Parathyroid adenoma (tissue), 2 donors: ENCODE measurements at regions not wholly inside any gene's neighbourhood (a gene's known extent, or its start where the extent isn't known, plus 50 kb on each side); places are given as distances from the start of the nearest gene placed in this dataset.

Experiments
- H2AFZ ChIP-seq: fragments of 300-600 bp; sonication (generic); one replicate; pipeline ENCODE4 v1.7.0; 2017; ENCODE audit warnings: antibody characterized with exemption, mild to moderate bottlenecking
- H3K27ac ChIP-seq: fragments of 300-600 bp; sonication (generic); one replicate; pipeline ENCODE4 v1.7.0; 2017
- H3K27me3 ChIP-seq: fragments of 300-600 bp; sonication (generic); one replicate; pipeline ENCODE4 v1.7.0; 2017; ENCODE audit warnings: low read length; ENCODE audit not compliant: control insufficient read depth, insufficient read depth
- H3K36me3 ChIP-seq: fragments of 300-600 bp; sonication (generic); one replicate; pipeline ENCODE4 v1.7.0; 2017; ENCODE audit warnings: low read length; ENCODE audit not compliant: control insufficient read depth, insufficient read depth
- H3K4me1 ChIP-seq: fragments of 300-600 bp; sonication (generic); one replicate; pipeline ENCODE4 v1.7.0; 2017; ENCODE audit warnings: control low read depth
- H3K4me2 ChIP-seq: fragments of 300-600 bp; sonication (generic); one replicate; pipeline ENCODE4 v1.7.0; 2017; ENCODE audit warnings: low read length
- H3K4me3 ChIP-seq: fragments of 300-600 bp; sonication (generic); one replicate; pipeline ENCODE4 v1.7.0; 2017; ENCODE audit warnings: low read depth, low read length
- H3K79me2 ChIP-seq: fragments of 300-600 bp; sonication (generic); one replicate; pipeline ENCODE4 v1.7.0; 2017; ENCODE audit warnings: control low read depth
- H3K9ac ChIP-seq: fragments of 300-600 bp; sonication (generic); one replicate; pipeline ENCODE4 v1.7.0; 2017; ENCODE audit warnings: mild to moderate bottlenecking
- H3K9me3 ChIP-seq: fragments of 300-600 bp; sonication (generic); one replicate; pipeline ENCODE4 v1.7.0; 2017; ENCODE audit warnings: low read length; ENCODE audit not compliant: control insufficient read depth
- CTCF ChIP-seq: fragments of 300-600 bp; sonication (generic); IDR thresholded peaks from one replicate; pipeline ENCODE4 v1.7.0; 2017; ENCODE audit warnings: antibody characterized with exemption, mild to moderate bottlenecking
- donor health status: primary hyperparathyroidism.

- no peak overlapping the region for H3K27ac ChIP-seq
- no peak overlapping the region for H3K4me3 ChIP-seq
- H3K9ac ChIP-seq = no peak overlapping the region
- no peak overlapping the region for H2AFZ ChIP-seq
- H3K79me2 ChIP-seq = no peaks in the 10 kb centered on the region
- no peaks in the 10 kb centered on the region for H3K9me3 ChIP-seq
- no peak overlapping the region for H3K4me2 ChIP-seq
- no peaks in the 10 kb centered on the region for H3K4me1 ChIP-seq
- no peaks in the 10 kb centered on the region for H3K36me3 ChIP-seq
- no peak for TF ChIP-seq CTCF
- H3K27me3 ChIP-seq = no peaks in the 10 kb centered on the region
Measured at GRCh38 chrX:43508694-43509093, 147.4 kb upstream of the MAOA start.

DNA sequence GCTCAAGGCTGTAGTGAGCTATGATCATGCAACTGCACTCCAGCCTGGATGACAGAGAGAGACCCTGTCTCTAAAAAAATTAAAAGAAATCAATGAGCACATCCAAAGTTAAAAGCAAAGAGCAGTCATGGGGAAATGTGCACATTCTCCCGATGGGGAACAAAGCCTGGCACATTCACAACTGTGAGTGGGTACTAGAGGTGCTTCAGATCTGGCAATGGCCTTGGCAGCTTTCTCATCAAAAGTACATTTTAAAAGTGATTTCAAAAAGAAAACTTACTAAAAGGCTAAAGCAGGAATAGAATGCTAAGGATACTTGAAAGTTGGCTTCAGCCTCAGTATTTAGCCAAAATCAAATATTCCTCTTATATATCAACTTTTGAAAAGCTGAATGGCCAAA is 145.9 kb upstream of the MAOA start:
- Histone ChIP-seq H2AFZ (no peak overlapping the region), H3K79me2 (no peaks in the 10 kb centered on the region), H3K9ac (no peak overlapping the region), H3K36me3 (no peaks in the 10 kb centered on the region), H3K4me3 (no peak overlapping the region), H3K4me1 (no peaks in the 10 kb centered on the region), H3K27me3 (no peaks in the 10 kb centered on the region), H3K27ac (no peak overlapping the region), H3K4me2 (no peak overlapping the region), H3K9me3 (no peaks in the 10 kb centered on the region)
- TF ChIP-seq CTCF = no peak

GRCh38 chrX:43513085-43513484 is 143.0 kb upstream of the MAOA start:
- no peaks in the 10 kb centered on the region for H3K36me3 ChIP-seq
- H3K4me2 ChIP-seq = no peak overlapping the region
- no peak for TF ChIP-seq CTCF
- no peak overlapping the region for H3K9ac ChIP-seq
- no peaks in the 10 kb centered on the region for H3K9me3 ChIP-seq
- no peaks in the 10 kb centered on the region for H3K79me2 ChIP-seq
- no peaks in the 10 kb centered on the region for H3K4me1 ChIP-seq
- no peak overlapping the region for H3K27ac ChIP-seq
- H2AFZ ChIP-seq = no peak overlapping the region
- no peaks in the 10 kb centered on the region for H3K27me3 ChIP-seq
- H3K4me3 ChIP-seq = no peak overlapping the region

GRCh38 chrX:43514820-43515219 is 141.3 kb upstream of the MAOA start:
- no peak for TF ChIP-seq CTCF

DNA sequence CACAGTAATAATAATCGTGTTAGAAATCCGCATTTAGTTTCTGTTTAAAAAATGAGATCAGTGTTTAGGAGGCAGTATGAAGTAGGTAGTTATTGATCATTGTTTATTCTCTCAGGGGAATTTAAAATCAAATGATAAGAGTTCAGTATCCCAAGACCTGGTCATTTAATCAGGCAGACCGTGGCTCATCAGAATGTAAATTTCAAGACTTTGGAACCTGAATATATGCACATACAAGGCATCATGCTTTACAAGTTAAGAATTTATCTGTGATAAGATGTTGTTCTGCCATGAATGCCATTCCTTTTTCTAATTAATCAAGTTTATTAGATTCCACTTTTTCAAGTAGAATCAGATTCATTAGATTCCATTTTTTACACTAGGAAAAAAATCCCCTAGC is 133.5 kb upstream of the MAOA start:
- Histone ChIP-seq H3K27me3 (no peaks in the 10 kb centered on the region), H3K9ac (no peak overlapping the region), H3K4me1 (no peaks in the 10 kb centered on the region), H3K27ac (no peak overlapping the region), H3K9me3 (no peaks in the 10 kb centered on the region), H3K4me3 (no peak overlapping the region), H2AFZ (no peak overlapping the region), H3K79me2 (no peaks in the 10 kb centered on the region), H3K4me2 (no peak overlapping the region), H3K36me3 (no peaks in the 10 kb centered on the region)
- no peak for TF ChIP-seq CTCF

More at GRCh38 chrX:43514820-43515219, 141.3 kb upstream of the MAOA start:
- no peaks in the 10 kb centered on the region for H3K36me3 ChIP-seq
- no peaks in the 10 kb centered on the region for H3K79me2 ChIP-seq
- H3K4me3 ChIP-seq = no peak overlapping the region
- no peak overlapping the region for H2AFZ ChIP-seq
- H3K4me2 ChIP-seq = no peak overlapping the region
- no peaks in the 10 kb centered on the region for H3K4me1 ChIP-seq
- H3K27ac ChIP-seq = no peak overlapping the region
- H3K9me3 ChIP-seq = no peaks in the 10 kb centered on the region
- no peaks in the 10 kb centered on the region for H3K27me3 ChIP-seq
- no peak overlapping the region for H3K9ac ChIP-seq
